Endothelial cell of umbilical vein (primary cell): ENCODE measurements at regions not wholly inside any gene's neighbourhood (a gene's known extent, or its start where the extent isn't known, plus 50 kb on each side); places are given as distances from the start of the nearest gene placed in this dataset.

Experiments
- CTCF ChIP-seq, 2 donors: IDR thresholded peaks; 1 replicate in 1 of 2; 2 replicates in 1 of 2; pipeline ENCODE4 v1.5.1; 2011; ENCODE audit warnings: low read length in 2 of 2, mild to moderate bottlenecking in 2 of 2, moderate library complexity in 2 of 2, control low read depth in 1 of 2, inconsistent platforms in 1 of 2, low read depth in 1 of 2; ENCODE audit not compliant: insufficient read depth in 1 of 2; ENCODE audit errors: extremely low read depth in 1 of 2
- EZH2 ChIP-seq: IDR thresholded peaks from 2 replicates; pipeline ENCODE4 v1.6.1; 2012; ENCODE audit warnings: borderline replicate concordance, low read depth, mild to moderate bottlenecking, moderate library complexity, low read length, inconsistent platforms; ENCODE audit not compliant: severe bottlenecking
- FOS ChIP-seq: IDR thresholded peaks from 2 replicates; pipeline ENCODE4 v1.6.1; 2011; ENCODE audit warnings: mild to moderate bottlenecking, low read length, moderate library complexity, borderline replicate concordance; ENCODE audit not compliant: insufficient read depth
- POLR2A ChIP-seq: IDR thresholded peaks from 2 replicates; pipeline ENCODE4 v1.6.1; 2012; ENCODE audit warnings: low read depth, mild to moderate bottlenecking, control low read depth, low read length
- POLR2AphosphoS5 ChIP-seq: IDR thresholded peaks from 2 replicates; pipeline ENCODE4 v1.6.1; 2012; ENCODE audit warnings: low read depth, mild to moderate bottlenecking, control low read depth, low read length, moderate library complexity; ENCODE audit not compliant: insufficient read depth
- TF ChIP-seq, protein P1 (sequence below): IDR thresholded peaks from 2 replicates; pipeline ENCODE4 v1.6.1; 2011; ENCODE audit not compliant: insufficient read depth, insufficient read length

- no peak for TF ChIP-seq CTCF (IDR thresholded peaks at IDR 0.05; ENCODE audit: extremely low read depth in 1 of 2, insufficient read depth in 1 of 2, low read depth in 1 of 2, low read length in 2 of 2)
- no peak for TF ChIP-seq POLR2A
- TF ChIP-seq, protein P1, sequence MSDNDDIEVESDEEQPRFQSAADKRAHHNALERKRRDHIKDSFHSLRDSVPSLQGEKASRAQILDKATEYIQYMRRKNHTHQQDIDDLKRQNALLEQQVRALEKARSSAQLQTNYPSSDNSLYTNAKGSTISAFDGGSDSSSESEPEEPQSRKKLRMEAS, result no peak
- TF ChIP-seq FOS, result no peak
- no peak for TF ChIP-seq POLR2AphosphoS5
- no peak for TF ChIP-seq EZH2
Measured at GRCh38 chr2:62430146-62430545, 75.8 kb downstream of the TMEM17 start.
